PC-3 (cell line): ENCODE measurements at regions not wholly inside any gene's neighbourhood (a gene's known extent, or its start where the extent isn't known, plus 50 kb on each side); places are given as distances from the start of the nearest gene placed in this dataset.

ENCODE experiments used
- CTCF ChIP-seq: fragments of 300-600 bp; sonication (generic); conservative IDR thresholded peaks from 2 replicates; pipeline ENCODE4 v1.5.1; 2017; ENCODE audit warnings: antibody characterized with exemption, low read depth, mild to moderate bottlenecking, low read length
- EZH2 ChIP-seq: fragments of 300-600 bp; sonication (generic); IDR thresholded peaks from one replicate; pipeline ENCODE4 v1.6.1; 2017; ENCODE audit warnings: antibody characterized with exemption, mild to moderate bottlenecking, low read length; ENCODE audit not compliant: unreplicated experiment
- EZH2phosphoT487 ChIP-seq: fragments of 300-600 bp; sonication (generic); IDR thresholded peaks from 2 replicates; pipeline ENCODE4 v1.6.1; 2018; ENCODE audit warnings: mild to moderate bottlenecking, antibody characterized with exemption, low read length, borderline replicate concordance

DNA sequence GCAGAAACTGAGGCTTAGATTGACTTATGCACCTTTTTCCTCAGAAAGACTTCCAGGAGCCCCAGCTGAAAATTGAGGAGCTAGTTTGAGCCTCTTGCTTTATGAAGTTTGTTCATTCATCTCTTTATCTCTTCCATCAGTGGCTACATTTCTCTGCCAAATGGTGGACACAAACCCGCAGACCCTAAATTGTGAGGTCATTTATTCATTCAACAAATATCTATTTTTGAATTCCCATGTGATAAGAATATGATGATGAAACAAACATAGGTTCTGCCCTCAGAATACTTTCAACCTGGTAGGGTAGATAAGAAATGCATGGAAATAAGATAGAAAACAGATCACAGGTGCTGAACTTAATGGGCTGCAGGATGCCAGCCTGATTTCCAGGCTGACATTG, 309.4 kb downstream of the TNS1 start:
- TF ChIP-seq EZH2: no peak
- TF ChIP-seq EZH2phosphoT487: no peak
- no peak for TF ChIP-seq CTCF
